ENCODE measurements at regions not wholly inside any gene's neighbourhood (a gene's known extent, or its start where the extent isn't known, plus 50 kb on each side); places are given as distances from the start of the nearest gene placed in this dataset.
A peak's percentile ranks its signal among the peaks of the same experiment; 100 is the strongest.

DNA sequence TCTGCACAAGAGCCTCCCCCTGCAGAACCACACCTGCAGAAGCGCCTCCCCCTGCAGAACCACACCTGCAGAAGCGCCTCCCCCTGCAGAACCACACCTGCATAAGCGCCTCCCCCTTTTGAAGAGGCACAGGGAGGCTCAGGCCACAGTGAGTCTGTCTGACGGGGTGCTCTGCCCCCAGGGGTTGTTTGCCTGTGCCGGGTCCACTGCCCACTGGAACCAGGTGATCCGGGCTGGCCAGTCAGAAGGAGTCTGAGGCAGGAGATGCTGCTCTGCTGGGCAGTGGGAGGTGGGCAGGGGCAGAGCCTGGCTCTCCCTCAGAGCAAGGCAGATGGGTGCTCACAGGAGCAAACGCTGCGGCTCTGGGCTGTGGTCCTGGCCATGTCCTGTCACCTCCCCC lies 60.8 kb upstream of the RNU6ATAC start:
- Histone ChIP-seq H3K27ac (ENCODE audit: low read depth in 1 of 3, low read length in 2 of 3) (peak overlapping the region in 1 of 3 donors; percentile 57), H3K36me3 (ENCODE audit: control insufficient read depth in 3 of 3, insufficient read depth in 2 of 3, low read depth in 1 of 3, low read length in 3 of 3) (no peaks in the 10 kb centered on the region), H3K4me1 (ENCODE audit: control insufficient read depth in 3 of 3, insufficient read depth in 2 of 3, low read depth in 1 of 3, low read length in 2 of 3) (peaks cover 0 to 37% (median 0%) of the 10 kb centered on the region in 3 donors), H3K27me3 (ENCODE audit: control insufficient read depth in 3 of 3, insufficient read depth in 3 of 3, low read length in 3 of 3) (peaks cover 0 to 3% (median 3%) of the 10 kb centered on the region in 3 donors), H3K9me3 (ENCODE audit: control insufficient read depth in 2 of 2, insufficient read depth in 1 of 2, low read depth in 1 of 2, low read length in 1 of 2) (no peaks in the 10 kb centered on the region), H3K4me3 (ENCODE audit: low read depth in 1 of 3, low read length in 3 of 3) (no peak overlapping the region)
- DNase-seq (no peak), FAIRE-seq (no peak)
- WGBS, 3 donors, result 59 to 78% (median 70%) methylated on average over 7 to 8 of the region's 8 CpGs

DNA sequence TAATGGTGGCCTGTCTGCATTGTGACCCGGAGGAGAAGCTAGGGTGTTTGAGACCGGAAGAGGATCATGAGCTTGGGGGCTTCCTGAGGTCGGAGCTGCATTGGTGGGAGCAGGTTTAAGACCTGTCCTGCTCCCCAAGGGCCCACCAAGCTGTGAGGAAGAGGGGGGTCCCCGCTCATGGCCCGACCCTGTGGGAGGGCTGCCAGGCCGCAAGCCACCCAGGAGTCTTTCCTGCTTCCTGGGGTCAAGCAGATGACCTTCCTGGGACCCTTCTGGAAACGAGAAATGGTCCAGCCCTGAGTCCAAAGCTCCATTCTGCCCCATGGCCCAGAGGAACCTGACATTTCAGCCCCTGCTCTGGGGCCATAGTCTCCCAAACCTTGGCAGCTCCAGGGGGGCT lies 61.5 kb upstream of the RNU6ATAC start:
- peak overlapping the region in 2 of 3 donors; percentile 52 to 57 for H3K27ac ChIP-seq (ENCODE audit: low read depth in 1 of 3, low read length in 2 of 3)
- no peak for FAIRE-seq
- no peaks in the 10 kb centered on the region for H3K9me3 ChIP-seq (ENCODE audit: control insufficient read depth in 2 of 2, insufficient read depth in 1 of 2, low read depth in 1 of 2, low read length in 1 of 2)

DNA sequence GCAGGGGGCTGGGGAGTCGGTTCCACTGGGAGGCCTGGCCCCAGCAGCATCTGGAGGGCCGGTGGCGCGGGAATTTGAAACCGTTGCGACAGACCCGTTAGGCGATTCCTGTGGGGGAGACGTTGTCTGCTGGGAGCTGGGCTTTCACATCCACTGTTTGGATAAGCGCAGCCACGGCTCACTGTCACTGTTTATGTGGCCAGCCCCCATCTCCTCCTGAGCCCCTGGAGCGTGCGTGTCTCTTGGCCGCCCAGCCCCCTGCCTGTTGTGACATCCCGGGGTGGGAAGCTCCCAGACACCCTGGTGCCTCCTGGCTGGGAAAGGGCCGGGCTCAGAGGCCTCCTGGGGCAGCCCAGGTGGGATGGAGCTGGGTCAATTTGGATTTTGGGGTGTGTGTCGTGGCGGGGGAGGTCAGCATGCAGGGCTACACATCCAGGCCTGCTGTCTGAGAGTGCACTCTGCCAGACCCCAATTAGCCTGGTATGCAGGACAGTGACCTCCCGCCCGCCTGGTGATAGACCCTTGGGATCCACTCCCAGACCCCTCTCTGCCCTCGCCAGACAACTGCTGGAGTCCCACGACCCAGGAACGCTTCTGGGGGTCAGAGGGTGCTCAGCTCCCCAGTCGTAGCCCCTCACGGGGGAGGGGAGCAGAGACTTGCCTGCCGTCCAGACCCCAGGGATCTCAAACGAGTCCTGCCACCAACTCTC lies 62.0 kb upstream of the RNU6ATAC start:
- WGBS, 3 donors, result 68 to 73% (median 71%) methylated on average over 27 of the region's 27 CpGs
- Histone ChIP-seq H3K36me3 (ENCODE audit: control insufficient read depth in 3 of 3, insufficient read depth in 2 of 3, low read depth in 1 of 3, low read length in 3 of 3) (no peaks in the 10 kb centered on the region), H3K4me3 (ENCODE audit: low read depth in 1 of 3, low read length in 3 of 3) (no peak overlapping the region), H3K27me3 (ENCODE audit: control insufficient read depth in 3 of 3, insufficient read depth in 3 of 3, low read length in 3 of 3) (peaks cover 0 to 3% (median 3%) of the 10 kb centered on the region in 3 donors), H3K9me3 (ENCODE audit: control insufficient read depth in 2 of 2, insufficient read depth in 1 of 2, low read depth in 1 of 2, low read length in 1 of 2) (no peaks in the 10 kb centered on the region), H3K27ac (ENCODE audit: low read depth in 1 of 3, low read length in 2 of 3) (peak overlapping the region in 2 of 3 donors; percentile 52 to 58), H3K4me1 (ENCODE audit: control insufficient read depth in 3 of 3, insufficient read depth in 2 of 3, low read depth in 1 of 3, low read length in 2 of 3) (peaks cover 0 to 37% (median 0%) of the 10 kb centered on the region in 3 donors)
- peak in 1 of 2 donors; percentile 42 for DNase-seq
- no peak for FAIRE-seq

More for the DNA sequence above, 61.5 kb upstream of the RNU6ATAC start:
- Histone ChIP-seq H3K4me1 (ENCODE audit: control insufficient read depth in 3 of 3, insufficient read depth in 2 of 3, low read depth in 1 of 3, low read length in 2 of 3) (peaks cover 0 to 37% (median 0%) of the 10 kb centered on the region in 3 donors), H3K36me3 (ENCODE audit: control insufficient read depth in 3 of 3, insufficient read depth in 2 of 3, low read depth in 1 of 3, low read length in 3 of 3) (no peaks in the 10 kb centered on the region), H3K27me3 (ENCODE audit: control insufficient read depth in 3 of 3, insufficient read depth in 3 of 3, low read length in 3 of 3) (peaks cover 0 to 3% (median 3%) of the 10 kb centered on the region in 3 donors), H3K4me3 (ENCODE audit: low read depth in 1 of 3, low read length in 3 of 3) (no peak overlapping the region)
- WGBS, 3 donors, result 69 to 72% (median 72%) methylated on average over 6 to 7 of the region's 7 CpGs
- no peak for DNase-seq

DNA sequence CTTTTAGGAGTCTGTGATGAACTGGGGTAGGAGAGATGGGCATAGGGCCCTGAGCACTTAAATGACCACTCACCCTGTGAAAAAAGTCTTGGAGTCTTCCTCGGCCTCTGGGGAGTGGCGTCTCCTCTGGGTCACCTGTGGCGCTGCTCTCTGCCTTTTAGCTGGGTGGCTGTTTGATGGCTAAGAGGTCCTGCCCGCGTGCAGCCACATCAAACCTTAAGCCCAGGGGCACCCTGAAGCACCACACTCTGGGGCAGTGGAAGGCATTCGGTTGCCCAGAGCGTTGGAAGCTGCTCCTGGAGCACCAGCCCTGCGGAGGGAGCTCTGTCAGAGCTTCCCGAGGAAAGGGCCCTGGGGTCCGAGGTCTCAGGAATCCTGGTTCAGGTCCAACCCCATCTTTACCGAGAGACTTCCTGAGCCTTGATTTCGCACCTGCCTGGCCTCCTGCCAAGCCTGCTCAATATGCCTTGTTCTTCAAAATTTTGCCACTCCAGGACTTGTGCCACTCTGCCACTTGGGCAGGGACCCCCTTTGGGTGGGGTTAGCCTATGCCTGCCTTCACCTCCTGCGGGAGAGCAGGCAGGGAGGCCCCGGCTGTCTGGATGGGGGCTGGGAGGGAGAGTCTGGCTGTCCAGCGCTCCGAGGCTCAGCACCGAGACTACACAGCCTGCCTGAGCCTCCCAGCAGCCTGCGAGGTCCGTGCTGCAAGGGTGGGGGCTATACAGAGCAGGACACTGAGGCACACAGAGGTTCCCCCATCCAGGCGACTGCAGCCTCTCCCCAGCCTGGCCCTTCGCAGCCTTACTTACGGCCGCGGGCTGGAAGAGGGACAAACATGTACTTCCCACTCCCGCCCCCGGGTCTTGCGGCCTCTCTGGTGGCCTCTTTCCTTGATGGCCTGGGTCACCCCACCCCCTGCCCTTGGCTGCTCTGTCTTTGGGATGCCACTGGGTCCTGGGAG lies 63.4 kb upstream of the RNU6ATAC start:
- peaks cover 0 to 37% (median 0%) of the 10 kb centered on the region in 3 donors for H3K4me1 ChIP-seq (ENCODE audit: control insufficient read depth in 3 of 3, insufficient read depth in 2 of 3, low read depth in 1 of 3, low read length in 2 of 3)
- FAIRE-seq, result no peak
- WGBS, 3 donors, result 27 to 58% (median 45%) methylated on average over 26 to 27 of the region's 27 CpGs
- no peak overlapping the region for H3K27ac ChIP-seq (ENCODE audit: low read depth in 1 of 3, low read length in 2 of 3)
- no peaks in the 10 kb centered on the region for H3K27me3 ChIP-seq (ENCODE audit: control insufficient read depth in 3 of 3, insufficient read depth in 3 of 3, low read length in 3 of 3)
- no peak for DNase-seq
- no peaks in the 10 kb centered on the region for H3K9me3 ChIP-seq (ENCODE audit: control insufficient read depth in 2 of 2, insufficient read depth in 1 of 2, low read depth in 1 of 2, low read length in 1 of 2)
- no peak overlapping the region for H3K4me3 ChIP-seq (ENCODE audit: low read depth in 1 of 3, low read length in 3 of 3)
- H3K36me3 ChIP-seq (ENCODE audit: control insufficient read depth in 3 of 3, insufficient read depth in 2 of 3, low read depth in 1 of 3, low read length in 3 of 3), result no peaks in the 10 kb centered on the region

DNA sequence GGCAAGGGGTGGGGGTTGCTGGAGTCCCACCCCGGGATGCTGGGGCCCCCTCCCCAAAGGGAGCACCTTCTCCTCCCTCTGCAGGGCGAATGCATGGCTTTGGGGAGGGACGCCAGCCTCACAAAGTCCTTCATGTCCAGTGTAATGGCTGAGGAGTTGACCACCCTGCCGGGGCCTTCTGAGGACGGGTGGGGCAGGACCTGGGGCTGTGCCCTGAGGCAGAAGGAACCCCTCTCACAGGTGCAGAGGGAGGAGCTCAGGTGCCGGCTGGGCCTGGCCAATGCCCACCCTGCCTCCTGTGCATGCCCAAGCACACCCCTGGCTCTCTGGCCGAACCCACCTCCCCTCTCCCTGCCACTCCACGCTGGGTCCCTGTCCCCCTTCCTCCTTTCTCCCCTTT lies 64.3 kb upstream of the RNU6ATAC start:
- H3K27ac ChIP-seq (ENCODE audit: low read depth in 1 of 3, low read length in 2 of 3), result no peak overlapping the region
- no peaks in the 10 kb centered on the region for H3K36me3 ChIP-seq (ENCODE audit: control insufficient read depth in 3 of 3, insufficient read depth in 2 of 3, low read depth in 1 of 3, low read length in 3 of 3)
- no peaks in the 10 kb centered on the region for H3K27me3 ChIP-seq (ENCODE audit: control insufficient read depth in 3 of 3, insufficient read depth in 3 of 3, low read length in 3 of 3)
- no peaks in the 10 kb centered on the region for H3K9me3 ChIP-seq (ENCODE audit: control insufficient read depth in 2 of 2, insufficient read depth in 1 of 2, low read depth in 1 of 2, low read length in 1 of 2)
- DNase-seq (no peak), FAIRE-seq (no peak)
- peaks cover 0 to 31% (median 0%) of the 10 kb centered on the region in 3 donors for H3K4me1 ChIP-seq (ENCODE audit: control insufficient read depth in 3 of 3, insufficient read depth in 2 of 3, low read depth in 1 of 3, low read length in 2 of 3)
- H3K4me3 ChIP-seq (ENCODE audit: low read depth in 1 of 3, low read length in 3 of 3), result no peak overlapping the region
- 76 to 86% (median 76%) methylated on average over 6 to 8 of the region's 8 CpGs for WGBS, 3 donors

DNA sequence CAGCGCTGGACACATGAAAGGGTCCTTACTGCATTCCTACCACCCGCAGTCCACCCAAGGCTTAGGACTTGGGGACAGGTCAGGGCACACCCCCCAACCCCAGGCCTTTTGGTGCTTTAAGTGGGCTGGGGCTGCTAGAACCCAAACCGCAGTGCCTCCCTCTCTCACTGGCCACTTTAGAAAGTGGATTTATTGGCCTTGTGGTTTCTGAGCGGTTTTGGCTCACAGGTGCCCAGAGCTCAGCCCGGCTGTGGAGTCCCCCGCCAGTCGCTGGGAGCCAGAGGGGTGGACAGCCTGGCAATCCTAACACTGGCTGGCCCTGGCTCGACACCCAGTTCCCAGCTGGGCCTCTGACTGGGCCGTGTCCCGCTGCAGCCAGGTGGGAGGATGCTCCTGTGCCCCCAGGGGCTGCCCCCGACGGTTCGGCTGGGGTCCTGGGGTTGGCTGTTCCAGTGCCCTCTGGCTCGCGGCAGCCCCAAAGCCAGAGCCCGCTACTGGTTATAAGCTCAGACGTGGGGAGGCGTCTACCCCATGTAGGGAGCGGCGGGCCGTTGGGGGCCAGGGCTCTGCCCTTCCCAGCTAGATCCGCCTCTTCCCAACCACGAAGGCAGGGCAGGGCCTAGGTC lies 65.2 kb upstream of the RNU6ATAC start:
- FAIRE-seq, result no peak
- 88 to 91% (median 90%) methylated on average over 22 to 23 of the region's 23 CpGs for WGBS, 3 donors
- H3K36me3 ChIP-seq (ENCODE audit: control insufficient read depth in 3 of 3, insufficient read depth in 2 of 3, low read depth in 1 of 3, low read length in 3 of 3), result no peaks in the 10 kb centered on the region

DNA sequence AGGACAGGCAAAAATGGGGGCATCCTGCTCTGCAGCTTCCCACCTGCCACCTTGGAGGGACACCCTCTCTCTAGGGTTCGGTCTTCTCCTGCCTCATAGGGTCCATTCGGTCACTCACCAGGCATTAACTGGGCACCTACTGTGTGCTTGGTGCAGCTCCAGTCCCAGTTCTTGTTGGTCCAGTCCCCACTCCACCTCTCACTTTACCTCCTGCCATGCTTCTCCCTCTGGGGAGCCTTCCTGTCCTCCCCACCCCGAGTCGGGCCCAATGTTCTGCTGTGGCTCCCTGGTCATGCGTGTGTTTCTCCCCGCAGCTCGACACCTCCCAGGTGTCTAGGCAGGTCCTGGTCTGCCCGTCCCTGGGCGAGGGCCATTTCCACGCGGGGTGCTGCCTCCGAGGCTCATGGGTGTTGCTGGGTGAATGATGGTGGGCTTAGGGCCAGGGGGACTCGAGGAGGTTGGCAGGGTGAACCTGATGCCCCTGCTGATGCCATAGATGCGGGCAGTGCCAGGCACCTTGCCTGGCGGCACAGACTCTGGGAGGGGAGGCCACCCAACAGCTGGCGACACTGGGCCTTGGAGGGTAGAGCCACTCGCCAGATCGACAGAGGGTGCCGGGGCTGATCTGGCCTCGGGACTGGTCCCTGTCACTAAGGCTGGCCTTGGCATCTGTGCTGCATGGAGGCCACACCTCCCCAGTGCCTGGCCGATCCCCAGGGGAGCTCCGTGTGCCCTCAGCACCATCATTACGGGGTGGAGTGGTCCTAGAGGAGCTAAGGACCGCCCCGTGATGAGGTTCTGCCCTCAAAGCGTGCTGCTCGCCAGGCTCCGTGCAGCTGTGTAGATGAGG lies 66.0 kb upstream of the RNU6ATAC start:
- H3K27me3 ChIP-seq (ENCODE audit: control insufficient read depth in 3 of 3, insufficient read depth in 3 of 3, low read length in 3 of 3), result no peaks in the 10 kb centered on the region
- no peak overlapping the region for H3K4me3 ChIP-seq (ENCODE audit: low read depth in 1 of 3, low read length in 3 of 3)
- H3K9me3 ChIP-seq (ENCODE audit: control insufficient read depth in 2 of 2, insufficient read depth in 1 of 2, low read depth in 1 of 2, low read length in 1 of 2), result no peaks in the 10 kb centered on the region
- DNase-seq, result no peak
- 71 to 86% (median 79%) methylated on average over 27 to 28 of the region's 28 CpGs for WGBS, 3 donors
- peak overlapping the region in 2 of 3 donors; percentile 22 to 69 for H3K27ac ChIP-seq (ENCODE audit: low read depth in 1 of 3, low read length in 2 of 3)
- FAIRE-seq, result no peak
- H3K4me1 ChIP-seq (ENCODE audit: control insufficient read depth in 3 of 3, insufficient read depth in 2 of 3, low read depth in 1 of 3, low read length in 2 of 3), result peaks cover 0 to 15% (median 0%) of the 10 kb centered on the region in 3 donors
- H3K36me3 ChIP-seq (ENCODE audit: control insufficient read depth in 3 of 3, insufficient read depth in 2 of 3, low read depth in 1 of 3, low read length in 3 of 3), result no peaks in the 10 kb centered on the region

More for the DNA sequence above, 65.2 kb upstream of the RNU6ATAC start:
- peaks cover 0 to 22% (median 0%) of the 10 kb centered on the region in 3 donors for H3K4me1 ChIP-seq (ENCODE audit: control insufficient read depth in 3 of 3, insufficient read depth in 2 of 3, low read depth in 1 of 3, low read length in 2 of 3)
- no peaks in the 10 kb centered on the region for H3K27me3 ChIP-seq (ENCODE audit: control insufficient read depth in 3 of 3, insufficient read depth in 3 of 3, low read length in 3 of 3)
- H3K27ac ChIP-seq (ENCODE audit: low read depth in 1 of 3, low read length in 2 of 3), result no peak overlapping the region
- H3K9me3 ChIP-seq (ENCODE audit: control insufficient read depth in 2 of 2, insufficient read depth in 1 of 2, low read depth in 1 of 2, low read length in 1 of 2), result no peaks in the 10 kb centered on the region
- H3K4me3 ChIP-seq (ENCODE audit: low read depth in 1 of 3, low read length in 3 of 3), result no peak overlapping the region
- no peak for DNase-seq
